GM12872 (cell line): ENCODE measurements at regions not wholly inside any gene's neighbourhood (a gene's known extent, or its start where the extent isn't known, plus 50 kb on each side); places are given as distances from the start of the nearest gene placed in this dataset.

ENCODE experiments used
- TF ChIP-seq, protein P1 (sequence below): IDR thresholded peaks from 3 replicates; pipeline ENCODE4 v1.5.1; 2011; ENCODE audit warnings: low read depth, mild to moderate bottlenecking, low read length, moderate library complexity; ENCODE audit not compliant: insufficient read depth

DNA sequence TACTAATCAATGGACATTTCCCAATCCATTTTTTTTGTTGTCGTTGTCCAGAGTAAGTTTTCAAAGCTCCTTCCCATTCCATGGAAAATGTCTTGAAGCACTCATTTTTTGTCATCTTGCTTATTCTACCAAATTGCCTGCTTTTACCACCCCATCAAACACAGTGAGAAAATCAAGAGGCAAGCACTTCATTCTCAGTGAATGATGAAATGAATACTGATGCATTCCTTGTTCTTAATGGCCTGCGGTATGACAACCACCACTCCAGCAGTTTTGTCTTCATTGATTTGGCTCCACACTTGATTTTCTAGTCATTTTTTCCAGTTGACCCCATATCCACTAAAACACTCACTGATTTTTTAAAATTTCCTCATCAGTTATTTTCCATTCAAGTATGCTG lies 193.5 kb upstream of the ANKH start:
- TF ChIP-seq, protein P1, sequence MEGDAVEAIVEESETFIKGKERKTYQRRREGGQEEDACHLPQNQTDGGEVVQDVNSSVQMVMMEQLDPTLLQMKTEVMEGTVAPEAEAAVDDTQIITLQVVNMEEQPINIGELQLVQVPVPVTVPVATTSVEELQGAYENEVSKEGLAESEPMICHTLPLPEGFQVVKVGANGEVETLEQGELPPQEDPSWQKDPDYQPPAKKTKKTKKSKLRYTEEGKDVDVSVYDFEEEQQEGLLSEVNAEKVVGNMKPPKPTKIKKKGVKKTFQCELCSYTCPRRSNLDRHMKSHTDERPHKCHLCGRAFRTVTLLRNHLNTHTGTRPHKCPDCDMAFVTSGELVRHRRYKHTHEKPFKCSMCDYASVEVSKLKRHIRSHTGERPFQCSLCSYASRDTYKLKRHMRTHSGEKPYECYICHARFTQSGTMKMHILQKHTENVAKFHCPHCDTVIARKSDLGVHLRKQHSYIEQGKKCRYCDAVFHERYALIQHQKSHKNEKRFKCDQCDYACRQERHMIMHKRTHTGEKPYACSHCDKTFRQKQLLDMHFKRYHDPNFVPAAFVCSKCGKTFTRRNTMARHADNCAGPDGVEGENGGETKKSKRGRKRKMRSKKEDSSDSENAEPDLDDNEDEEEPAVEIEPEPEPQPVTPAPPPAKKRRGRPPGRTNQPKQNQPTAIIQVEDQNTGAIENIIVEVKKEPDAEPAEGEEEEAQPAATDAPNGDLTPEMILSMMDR: no peak

DNA sequence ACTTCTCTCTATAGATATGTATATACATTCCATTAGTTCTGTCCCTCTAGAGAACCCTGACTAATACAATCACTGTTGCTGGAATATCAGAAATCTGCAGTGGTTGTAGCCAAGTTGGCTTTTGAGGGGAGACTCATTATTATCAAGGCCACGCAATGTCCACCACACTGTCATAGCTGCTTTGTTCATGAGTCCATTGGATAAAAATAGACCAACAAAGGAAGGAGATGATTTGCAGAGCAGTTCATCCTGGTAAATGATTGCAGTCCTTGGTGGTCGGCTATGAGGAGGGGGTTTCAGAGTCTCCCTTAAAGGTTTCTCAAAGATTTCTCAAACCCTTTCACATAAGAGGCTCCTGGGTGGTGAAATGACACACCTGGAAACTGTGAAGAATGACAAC lies 192.8 kb upstream of the ANKH start:
- TF ChIP-seq, protein P1: no peak

DNA sequence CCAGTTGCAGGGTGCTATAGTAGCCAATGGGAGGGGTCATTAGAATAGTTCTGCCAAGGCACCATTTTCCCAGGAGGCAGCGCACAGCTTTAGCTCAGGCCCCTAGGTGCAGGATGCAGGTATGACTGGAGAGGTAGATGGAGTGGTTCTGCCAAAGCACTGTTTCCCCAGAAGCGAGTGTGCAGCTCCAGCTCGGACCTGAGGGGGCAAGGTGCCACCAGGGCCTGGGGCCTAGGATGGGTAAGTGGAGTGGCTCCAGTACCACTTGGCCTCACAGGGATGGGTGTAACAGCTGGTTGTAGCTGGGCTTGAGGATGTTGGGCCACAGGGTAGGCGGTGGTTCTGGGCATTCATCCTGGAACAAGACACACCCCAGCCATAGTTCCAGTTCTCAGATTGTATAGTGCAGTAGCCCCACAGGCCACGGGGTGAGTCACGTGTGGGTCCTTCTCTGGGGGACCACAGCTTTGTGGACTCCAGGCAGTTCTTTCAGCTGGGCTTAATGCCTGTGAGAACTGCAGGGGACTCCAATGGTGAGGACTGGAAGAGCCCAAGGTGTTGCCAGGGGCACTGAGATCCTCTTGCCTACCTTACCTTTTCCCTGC lies 185.5 kb upstream of the ANKH start:
- TF ChIP-seq, protein P1: no peak

DNA sequence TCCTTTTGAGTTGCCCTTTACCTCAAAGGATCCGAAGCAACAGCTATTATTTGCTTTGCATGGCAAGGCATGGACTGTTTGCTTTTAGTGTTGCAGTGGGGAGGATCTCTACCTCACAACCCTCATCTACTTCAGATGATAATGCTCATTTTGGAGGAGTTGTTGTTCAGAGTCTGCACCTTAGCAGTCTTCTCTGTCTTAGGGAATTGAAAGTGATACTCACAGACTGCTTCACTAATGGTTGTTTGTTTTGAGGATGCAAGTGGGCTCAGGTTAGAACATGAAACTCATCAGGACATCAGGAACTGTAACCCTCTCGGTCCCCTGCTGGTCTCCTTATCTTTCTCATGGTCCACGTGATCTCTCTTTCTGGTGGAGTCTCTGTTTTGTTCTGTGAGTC lies 172.9 kb upstream of the ANKH start:
- TF ChIP-seq, protein P1: no peak

DNA sequence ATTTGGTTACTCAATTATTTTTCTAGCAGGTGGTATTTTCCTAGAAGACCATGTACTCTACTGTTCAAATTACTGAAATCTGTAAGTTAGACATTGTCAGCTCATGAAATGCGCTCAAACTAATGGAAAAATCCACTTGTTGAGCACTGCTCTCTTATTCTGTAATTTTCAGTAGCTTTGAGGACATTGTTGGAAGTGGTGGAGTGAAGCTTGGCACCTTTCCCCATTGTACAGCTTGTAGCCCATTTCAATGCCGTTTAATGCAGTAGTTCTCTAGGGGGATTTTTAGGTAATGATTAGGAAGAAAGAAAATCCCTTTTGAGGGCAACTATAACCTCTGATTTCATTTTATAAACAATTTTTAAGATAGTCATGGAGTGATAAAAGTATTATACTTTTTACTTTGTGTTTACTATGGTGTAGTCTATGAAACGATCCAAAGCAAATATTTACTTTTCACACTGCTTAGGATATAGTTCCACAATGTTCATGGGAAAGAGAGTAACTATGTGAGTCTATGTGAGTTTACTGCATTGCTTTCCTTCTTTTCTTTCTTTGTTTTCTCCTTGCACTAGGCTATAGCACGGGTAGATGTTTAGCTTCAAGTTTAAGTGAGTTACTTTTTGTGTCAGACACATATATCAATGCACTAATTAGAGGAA lies 165.8 kb upstream of the ANKH start:
- TF ChIP-seq, protein P1: no peak

DNA sequence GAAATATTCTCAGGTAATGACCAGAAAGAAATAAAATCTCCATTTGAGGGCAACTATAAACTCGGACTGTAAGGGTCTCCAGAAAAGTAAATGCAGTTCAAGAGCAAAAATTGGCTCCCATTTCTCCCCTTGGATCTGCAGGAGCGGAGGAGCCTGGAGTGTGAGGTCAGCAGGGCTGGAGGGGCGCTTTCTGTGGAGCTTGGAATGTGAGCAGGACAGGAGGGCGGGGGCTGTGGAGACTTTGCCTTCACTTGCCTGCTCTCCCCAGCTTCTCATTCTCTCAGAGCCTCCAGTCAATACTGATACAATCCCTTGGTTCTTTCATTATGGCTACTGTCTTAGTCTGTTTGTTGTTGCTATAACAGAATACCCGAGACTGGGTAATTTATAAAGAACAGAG lies 162.8 kb upstream of the ANKH start:
- TF ChIP-seq, protein P1: no peak

DNA sequence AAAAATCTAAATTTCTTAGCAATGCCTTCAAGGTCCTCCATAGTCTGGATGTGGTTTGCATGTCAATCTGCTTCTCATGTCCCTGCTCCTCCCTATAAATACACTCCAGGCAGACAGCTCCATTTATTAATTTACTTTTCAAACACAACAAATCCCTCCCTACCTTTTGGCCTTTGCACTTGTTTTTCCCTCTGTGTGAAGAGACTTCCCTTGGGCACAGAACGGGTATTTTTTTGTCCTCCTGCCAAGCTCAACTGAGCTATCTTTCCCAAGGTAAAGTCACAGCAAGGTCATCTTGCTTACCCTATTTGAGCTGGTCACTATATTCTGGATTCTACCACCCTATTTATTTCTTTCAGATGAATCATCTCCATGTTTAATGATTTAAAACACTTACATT lies 159.6 kb upstream of the ANKH start:
- TF ChIP-seq, protein P1: no peak
